Ovary (tissue), 3 donors: ENCODE measurements at regions not wholly inside any gene's neighbourhood (a gene's known extent, or its start where the extent isn't known, plus 50 kb on each side); places are given as distances from the start of the nearest gene placed in this dataset.

ENCODE experiments used
- CTCF ChIP-seq, 3 donors: fragments of 450-650 bp in 2 of 3; fragments of 200-600 bp in 1 of 3; IDR thresholded peaks; one replicate each; pipeline versions ENCODE4 v1.5.1 to v1.8.0; 2016 to 2022; ENCODE audit warnings: antibody characterized with exemption in 3 of 3, mild to moderate bottlenecking in 1 of 3
- EP300 ChIP-seq: sonication (generic); formaldehyde crosslinking; IDR thresholded peaks from one replicate; pipeline ENCODE4 v1.6.1; 2017; ENCODE audit warnings: antibody characterized with exemption
- POLR2A ChIP-seq: fragments of 450-650 bp; IDR thresholded peaks from one replicate; pipeline ENCODE4 v1.6.1; 2017; ENCODE audit warnings: antibody characterized with exemption, mild to moderate bottlenecking, moderate library complexity
- donor health status: DM: no; HTN: no; CAD: no.

DNA sequence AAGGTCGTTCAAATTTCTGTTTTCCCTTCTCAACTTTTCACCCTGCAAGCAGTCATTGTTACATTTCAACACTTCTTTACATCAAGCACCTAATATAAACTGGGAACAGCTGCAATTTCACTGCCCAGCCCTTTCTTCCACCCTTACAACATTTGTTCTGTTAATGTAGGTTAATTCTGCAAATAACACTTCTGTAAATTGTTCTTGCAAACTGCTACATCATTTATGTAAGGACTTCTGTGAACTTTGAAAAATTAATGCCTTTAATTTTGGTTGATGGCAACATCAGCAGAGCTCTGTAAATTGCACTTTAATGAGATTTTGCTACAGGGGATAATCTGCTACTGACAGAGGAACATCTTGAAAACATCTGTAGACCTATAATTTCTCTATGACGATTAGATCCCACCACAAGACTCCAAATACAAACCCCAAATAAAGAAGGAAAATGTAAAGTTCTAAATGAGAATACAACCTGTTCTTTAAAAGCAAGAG lies 93.5 kb downstream of the ZIC4 start:
- no peak for TF ChIP-seq EP300
- no peak for TF ChIP-seq CTCF (IDR thresholded peaks at IDR 0.05)
- no peak for TF ChIP-seq POLR2A
